Fibroblast of mammary gland (primary cell): ENCODE measurements at regions not wholly inside any gene's neighbourhood (a gene's known extent, or its start where the extent isn't known, plus 50 kb on each side); places are given as distances from the start of the nearest gene placed in this dataset.

Experiments used
- DNase-seq: peaks from one replicate; pipeline ENCODE4 v3.0.0-alpha.2; 2010; ENCODE audit warnings: low read depth
- H3K4me3 ChIP-seq: 2 replicates; pipeline ENCODE4 v1.5.1; 2011; ENCODE audit warnings: low read depth, mild to moderate bottlenecking, low read length, moderate library complexity; ENCODE audit not compliant: control insufficient read depth
- TF ChIP-seq, protein P1 (sequence below): conservative IDR thresholded peaks from 2 replicates; pipeline ENCODE4 v1.5.1; 2011; ENCODE audit warnings: low read depth, low read length, inconsistent platforms; ENCODE audit not compliant: control insufficient read depth, insufficient read depth

GRCh38 chr17:69900101-69900500 lies 174.9 kb upstream of the KCNJ16 start:
- no peak overlapping the region for H3K4me3 ChIP-seq
- TF ChIP-seq, protein P1, sequence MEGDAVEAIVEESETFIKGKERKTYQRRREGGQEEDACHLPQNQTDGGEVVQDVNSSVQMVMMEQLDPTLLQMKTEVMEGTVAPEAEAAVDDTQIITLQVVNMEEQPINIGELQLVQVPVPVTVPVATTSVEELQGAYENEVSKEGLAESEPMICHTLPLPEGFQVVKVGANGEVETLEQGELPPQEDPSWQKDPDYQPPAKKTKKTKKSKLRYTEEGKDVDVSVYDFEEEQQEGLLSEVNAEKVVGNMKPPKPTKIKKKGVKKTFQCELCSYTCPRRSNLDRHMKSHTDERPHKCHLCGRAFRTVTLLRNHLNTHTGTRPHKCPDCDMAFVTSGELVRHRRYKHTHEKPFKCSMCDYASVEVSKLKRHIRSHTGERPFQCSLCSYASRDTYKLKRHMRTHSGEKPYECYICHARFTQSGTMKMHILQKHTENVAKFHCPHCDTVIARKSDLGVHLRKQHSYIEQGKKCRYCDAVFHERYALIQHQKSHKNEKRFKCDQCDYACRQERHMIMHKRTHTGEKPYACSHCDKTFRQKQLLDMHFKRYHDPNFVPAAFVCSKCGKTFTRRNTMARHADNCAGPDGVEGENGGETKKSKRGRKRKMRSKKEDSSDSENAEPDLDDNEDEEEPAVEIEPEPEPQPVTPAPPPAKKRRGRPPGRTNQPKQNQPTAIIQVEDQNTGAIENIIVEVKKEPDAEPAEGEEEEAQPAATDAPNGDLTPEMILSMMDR, result no peak
- no peak for DNase-seq

DNA sequence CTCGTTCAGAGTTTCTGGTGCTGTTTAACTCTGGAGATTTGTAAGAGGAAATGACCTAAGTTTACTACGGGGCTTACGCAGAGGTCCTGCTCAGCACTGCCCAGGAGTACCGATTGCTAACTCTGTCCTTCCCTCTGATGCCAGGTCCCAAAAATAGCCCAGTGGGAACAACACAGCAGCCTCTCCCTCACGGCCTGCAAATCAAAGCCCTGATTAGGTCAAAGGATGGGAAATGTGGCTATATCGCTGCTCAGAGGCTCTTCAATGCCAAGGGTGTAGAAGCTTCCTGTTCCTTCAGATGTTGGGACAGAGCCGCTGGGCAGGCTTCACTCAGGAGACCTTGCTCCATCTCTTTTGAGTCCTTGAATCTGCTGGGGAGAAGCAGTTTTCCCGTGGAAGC lies 174.2 kb upstream of the KCNJ16 start:
- no peak overlapping the region for H3K4me3 ChIP-seq
- DNase-seq, result no peak
- TF ChIP-seq, protein P1, result no peak

- no peak overlapping the region for H3K4me3 ChIP-seq
- no peak for DNase-seq
- TF ChIP-seq, protein P1, result no peak
Measured at GRCh38 chr17:69906306-69906705, 168.7 kb upstream of the KCNJ16 start.

GRCh38 chr17:69907132-69907847 lies 167.7 kb upstream of the KCNJ16 start:
- no peak overlapping the region for H3K4me3 ChIP-seq
- no peak for DNase-seq
- TF ChIP-seq, protein P1, result no peak

DNA sequence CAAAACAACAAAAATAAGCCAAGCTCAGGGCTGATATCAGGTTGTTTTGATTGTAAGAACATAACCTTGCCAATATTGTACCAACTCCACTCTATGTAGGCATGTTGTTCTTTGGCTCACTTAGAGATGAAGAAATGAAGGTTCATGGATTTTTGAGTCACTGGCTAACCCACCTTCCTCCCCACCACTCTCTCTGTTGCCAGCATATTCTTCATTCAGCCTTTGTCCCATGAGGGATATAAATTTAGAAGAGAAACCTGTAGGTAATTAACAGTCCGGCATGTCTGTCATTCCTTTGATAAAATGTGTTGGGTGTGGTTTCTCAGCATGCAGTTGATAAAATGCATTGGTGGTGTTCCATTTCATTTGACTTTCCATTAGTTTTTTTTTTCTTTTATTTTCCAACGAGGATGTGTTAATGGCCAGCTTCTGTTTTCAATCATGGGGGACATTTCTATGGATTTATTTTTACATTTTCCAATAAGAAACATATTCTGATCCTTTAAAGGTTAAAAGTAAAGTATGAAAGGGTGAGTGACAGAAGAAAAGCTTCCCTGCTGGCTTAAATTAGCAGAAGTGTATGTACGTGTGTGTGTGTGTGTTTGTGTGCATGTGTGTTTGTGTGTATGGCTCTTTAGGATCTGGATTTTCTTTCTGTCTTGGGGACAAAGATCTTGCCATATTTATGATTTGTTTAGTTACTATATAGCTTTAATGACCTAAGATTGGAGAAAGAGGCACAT lies 166.2 kb upstream of the KCNJ16 start:
- no peak overlapping the region for H3K4me3 ChIP-seq
- no peak for DNase-seq
- TF ChIP-seq, protein P1, result no peak

- TF ChIP-seq, protein P1, result no peak
- H3K4me3 ChIP-seq, result no peak overlapping the region
- DNase-seq, result peak; percentile 17
Measured at GRCh38 chr17:69909389-69909788, 165.6 kb upstream of the KCNJ16 start.
